ENCODE measurements at regions not wholly inside any gene's neighbourhood (a gene's known extent, or its start where the extent isn't known, plus 50 kb on each side); places are given as distances from the start of the nearest gene placed in this dataset.

- no peak for ATAC-seq
- TF ChIP-seq OSR1 (CRISPR knock-in tag; IDR thresholded peaks at IDR 0.05): no peak
- no peak for TF ChIP-seq POU6F1 (CRISPR knock-in tag; IDR thresholded peaks at IDR 0.05; ENCODE audit: borderline replicate concordance, low read depth)
- no peak for TF ChIP-seq ISL1 (CRISPR knock-in tag; IDR thresholded peaks at IDR 0.05)
- no peak for TF ChIP-seq PPARA (CRISPR knock-in tag; IDR thresholded peaks at IDR 0.05; ENCODE audit: borderline replicate concordance)
- no peak for TF ChIP-seq TCF4 (CRISPR knock-in tag; IDR thresholded peaks at IDR 0.05; ENCODE audit: borderline replicate concordance)
- no peak for TF ChIP-seq SNAI2 (CRISPR knock-in tag; IDR thresholded peaks at IDR 0.05)
- no peak for TF ChIP-seq BACH2 (CRISPR knock-in tag; IDR thresholded peaks at IDR 0.05; ENCODE audit: borderline replicate concordance)
- TF ChIP-seq TSHZ2 (CRISPR knock-in tag; IDR thresholded peaks at IDR 0.05): no peak
- no peak for TF ChIP-seq ZC3H10 (CRISPR knock-in tag; IDR thresholded peaks at IDR 0.05)
- TF ChIP-seq ZNF565 (CRISPR knock-in tag; conservative IDR thresholded peaks at IDR 0.05; ENCODE audit: low read depth): no peak
- no peak for TF ChIP-seq CREB5 (CRISPR knock-in tag; IDR thresholded peaks at IDR 0.05; ENCODE audit: low read depth)
- TF ChIP-seq CSRNP3 (CRISPR knock-in tag; IDR thresholded peaks at IDR 0.05): no peak
- no peak for TF ChIP-seq RARB (CRISPR knock-in tag; IDR thresholded peaks at IDR 0.05)
- no peak for TF ChIP-seq ZFP30 (CRISPR knock-in tag; IDR thresholded peaks at IDR 0.05)
- TF ChIP-seq ZNF70 (CRISPR knock-in tag; IDR thresholded peaks at IDR 0.05): no peak
- no peak for TF ChIP-seq PATZ1 (CRISPR knock-in tag; IDR thresholded peaks at IDR 0.05; ENCODE audit: borderline replicate concordance)
- no peak for TF ChIP-seq GLIS3 (CRISPR knock-in tag; IDR thresholded peaks at IDR 0.05)
These were observed 957.5 kb upstream of the CDH9 start for GRCh38 chr5:27995867-27996266.

GRCh38 chr5:27978322-27978721 is 939.9 kb upstream of the CDH9 start:
- TF ChIP-seq OSR1 (CRISPR knock-in tag; IDR thresholded peaks at IDR 0.05) (no peak), RARB (CRISPR knock-in tag; IDR thresholded peaks at IDR 0.05) (no peak)
- ATAC-seq: no peak

GRCh38 chr5:27969157-27969556 is 930.8 kb upstream of the CDH9 start:
- no peak for TF ChIP-seq GLIS3 (CRISPR knock-in tag; IDR thresholded peaks at IDR 0.05)
- TF ChIP-seq TCF4 (CRISPR knock-in tag; IDR thresholded peaks at IDR 0.05; ENCODE audit: borderline replicate concordance): no peak
- no peak for TF ChIP-seq ZNF8 (CRISPR knock-in tag; IDR thresholded peaks at IDR 0.05)
- no peak for TF ChIP-seq BACH2 (CRISPR knock-in tag; IDR thresholded peaks at IDR 0.05; ENCODE audit: borderline replicate concordance)
- no peak for TF ChIP-seq ARNTL (CRISPR knock-in tag; IDR thresholded peaks at IDR 0.05; ENCODE audit: borderline replicate concordance, low read depth)
- no peak for TF ChIP-seq PATZ1 (CRISPR knock-in tag; IDR thresholded peaks at IDR 0.05; ENCODE audit: borderline replicate concordance)
- TF ChIP-seq TOX (CRISPR knock-in tag; IDR thresholded peaks at IDR 0.05; ENCODE audit: borderline replicate concordance): no peak
- TF ChIP-seq PPARA (CRISPR knock-in tag; IDR thresholded peaks at IDR 0.05; ENCODE audit: borderline replicate concordance): no peak
- TF ChIP-seq RARB (CRISPR knock-in tag; IDR thresholded peaks at IDR 0.05): no peak
- no peak for TF ChIP-seq CSDC2 (CRISPR knock-in tag; IDR thresholded peaks at IDR 0.05)
- TF ChIP-seq ZFP30 (CRISPR knock-in tag; IDR thresholded peaks at IDR 0.05): no peak
- no peak for ATAC-seq

All from SK-N-SH treated with all-trans-retinoic acid at 6 μM for 48 hours (cell line).